Heart right ventricle (tissue), 16 donors: ENCODE measurements at regions not wholly inside any gene's neighbourhood (a gene's known extent, or its start where the extent isn't known, plus 50 kb on each side); places are given as distances from the start of the nearest gene placed in this dataset.

ENCODE experiments used
- ATAC-seq, 8 donors: fragments of 200-7000 bp; cut with Tn5 transposase; one replicate each; pipeline ENCODE4 v1.9.1; 2020; ENCODE audit warnings: mild to moderate bottlenecking in 8 of 8, moderate library complexity in 8 of 8, moderate number of reproducible peaks in 1 of 8
- DNase-seq, 2 donors: peaks; one replicate each; pipeline ENCODE4 v3.0.0-alpha.2; 2020
- H3K27ac ChIP-seq, 10 donors: fragments of 200-600 bp; sonication (generic) in 2 of 10; one replicate each; pipeline versions ENCODE4 v1.5.0 to v1.8.0; 2020 to 2022; ENCODE audit warnings: mild to moderate bottlenecking in 3 of 10
- H3K27me3 ChIP-seq, 7 donors: fragments of 200-600 bp; one replicate each; pipeline ENCODE4 v1.8.0; 2021 to 2022; ENCODE audit warnings: mild to moderate bottlenecking in 2 of 7
- H3K36me3 ChIP-seq, 9 donors: fragments of 200-600 bp; sonication (generic) in 1 of 9; one replicate each; pipeline versions ENCODE4 v1.5.0 to v1.8.0; 2020 to 2022; ENCODE audit warnings: mild to moderate bottlenecking in 2 of 9
- H3K4me1 ChIP-seq, 9 donors: fragments of 200-600 bp; sonication (generic) in 1 of 9; one replicate each; pipeline versions ENCODE4 v1.5.0 to v1.8.0; 2020 to 2022; ENCODE audit warnings: mild to moderate bottlenecking in 4 of 9
- H3K4me3 ChIP-seq, 10 donors: fragments of 200-600 bp; sonication (generic) in 2 of 10; one replicate each; pipeline versions ENCODE4 v1.5.0 to v1.8.0; 2020 to 2022; ENCODE audit warnings: mild to moderate bottlenecking in 7 of 10, moderate library complexity in 2 of 10
- H3K9me3 ChIP-seq, 11 donors: fragments of 200-600 bp in 10 of 11; sonication (generic) in 2 of 11; one replicate each; pipeline versions ENCODE4 v1.5.0 to v1.8.0; 2013 to 2022; ENCODE audit warnings: mild to moderate bottlenecking in 2 of 11, control low read depth in 1 of 11, moderate library complexity in 1 of 11
- WGBS, 2 donors: extraction: QIAGEN DNeasy Blood & Tissue Kit; methylation state at CpG; one replicate each; pipeline ENCODE4 v1.1.7; 2013; ENCODE audit warnings: inconsistent platforms in 1 of 2; 5-methylcytosine and 5-hydroxymethylcytosine counted together
- intact Hi-C, 10 donors: fragments of 100-400 bp; cut with DNase I; formaldehyde crosslinking; loops; one replicate each; pipeline versions ENCODE4 v1.11.1 to v1.14.2; 2022
- TF ChIP-seq, protein P1 (sequence below), 9 donors: fragments of 200-600 bp; sonication (generic) in 2 of 9; IDR thresholded peaks; one replicate each; pipeline versions ENCODE4 v1.5.0 to v1.8.0; 2021 to 2022; ENCODE audit warnings: antibody characterized with exemption in 9 of 9, mild to moderate bottlenecking in 5 of 9, moderate library complexity in 1 of 9
- donor health status: Arrhythmogenic right ventricular cardiomyopathy.
- donor health status: ischemic (EF 13 %, LVEDD 7.1; RV severe dilation, severe dysfunction).
- donor health status: healthy with polysubstance abuse.
- donor health status: DM: no; HTN: yes; CAD: no.
- donor health status: DM: no; HTN: no; CAD: no.
- donor health status: ischemic (EF 25% LVEDD 6.9; RV normal size, moderate dysfunction).
- donor health status: ischemic (EF 25% LVEDD 5.7; RV mildly dilated, moderate dysfunction).
- donor health status: healthy.
- donor health status: DM: yes; HTN: yes; CAD: no.
- donor health status: Ischemic cardiomyopathy.
- donor health status: ischemic (EF 35%, LVEDD 5.7; RV mildly dilated, moderate dysfunction).
- donor health status: nonischemic (EF 11% LVEDD 7.7; RV severe dilation, severe dysfunction).
- donor health status: DM: yes; HTN: yes; CAD: no.
- donor health status: PGD.
- donor health status: ischemic (EF 29% LVEDD 5.4; RV normal size, mild dysfunction).
- donor health status: nonischemic (EF 23%, LVEDD 6.1; RV moderate dilation, normal function).

- DNase-seq (no peak), ATAC-seq (no peak)
- Histone ChIP-seq H3K36me3 (no peaks in the 10 kb centered on the region), H3K27me3 (no peaks in the 10 kb centered on the region), H3K27ac (no peak overlapping the region), H3K9me3 (no peaks in the 10 kb centered on the region), H3K4me3 (no peak overlapping the region), H3K4me1 (peaks cover 0 to 22% (median 0%) of the 10 kb centered on the region in 9 donors)
- WGBS, 2 donors, result 67 to 70% methylated on average over 2 of the region's 2 CpGs
- TF ChIP-seq, protein P1, sequence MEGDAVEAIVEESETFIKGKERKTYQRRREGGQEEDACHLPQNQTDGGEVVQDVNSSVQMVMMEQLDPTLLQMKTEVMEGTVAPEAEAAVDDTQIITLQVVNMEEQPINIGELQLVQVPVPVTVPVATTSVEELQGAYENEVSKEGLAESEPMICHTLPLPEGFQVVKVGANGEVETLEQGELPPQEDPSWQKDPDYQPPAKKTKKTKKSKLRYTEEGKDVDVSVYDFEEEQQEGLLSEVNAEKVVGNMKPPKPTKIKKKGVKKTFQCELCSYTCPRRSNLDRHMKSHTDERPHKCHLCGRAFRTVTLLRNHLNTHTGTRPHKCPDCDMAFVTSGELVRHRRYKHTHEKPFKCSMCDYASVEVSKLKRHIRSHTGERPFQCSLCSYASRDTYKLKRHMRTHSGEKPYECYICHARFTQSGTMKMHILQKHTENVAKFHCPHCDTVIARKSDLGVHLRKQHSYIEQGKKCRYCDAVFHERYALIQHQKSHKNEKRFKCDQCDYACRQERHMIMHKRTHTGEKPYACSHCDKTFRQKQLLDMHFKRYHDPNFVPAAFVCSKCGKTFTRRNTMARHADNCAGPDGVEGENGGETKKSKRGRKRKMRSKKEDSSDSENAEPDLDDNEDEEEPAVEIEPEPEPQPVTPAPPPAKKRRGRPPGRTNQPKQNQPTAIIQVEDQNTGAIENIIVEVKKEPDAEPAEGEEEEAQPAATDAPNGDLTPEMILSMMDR (IDR thresholded peaks at IDR 0.05), result no peak
- intact Hi-C loops, result loop anchor here in 1 of 10 donors (10.0 kb wide), 1 partner anchor 73 kb away; no protein-coding TSS in a partner anchor
Observed at GRCh38 chr10:59077855-59078254, 98.6 kb upstream of the PHYHIPL start.

DNA sequence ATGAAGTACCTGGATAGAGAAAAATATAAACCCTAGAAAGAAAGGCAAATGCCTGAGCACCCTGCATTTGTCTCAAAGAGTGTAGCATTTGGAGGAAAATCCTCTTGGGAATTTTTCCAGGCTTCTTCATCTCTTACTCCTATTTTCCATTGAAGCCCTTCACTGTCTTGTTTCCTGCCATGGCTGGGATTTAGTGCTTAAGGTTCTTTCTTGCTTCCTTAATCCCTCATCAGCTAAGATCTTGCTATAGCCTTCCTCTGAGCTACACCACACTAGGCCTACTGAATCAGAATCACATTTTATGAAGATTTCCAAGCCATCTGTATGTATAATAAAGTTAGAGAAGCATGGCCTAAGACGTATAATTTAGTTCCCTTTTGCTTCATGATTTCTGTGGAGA lies 97.5 kb upstream of the PHYHIPL start:
- ATAC-seq (no peak), DNase-seq (no peak)
- no peak overlapping the region for H3K4me3 ChIP-seq
- no peaks in the 10 kb centered on the region for H3K9me3 ChIP-seq
- H3K27me3 ChIP-seq, result no peaks in the 10 kb centered on the region
- WGBS, 2 donors, result 68 to 75% methylated on average over 1 of the region's 1 CpG
- peak overlapping the region in 6 of 10 donors; percentile 1 to 47 (median 17) for H3K27ac ChIP-seq
- H3K36me3 ChIP-seq, result no peaks in the 10 kb centered on the region
- H3K4me1 ChIP-seq, result peaks cover 0 to 22% (median 0%) of the 10 kb centered on the region in 9 donors
- intact Hi-C loops, result loop anchor here in 1 of 10 donors (10.0 kb wide), 1 partner anchor 74 kb away; no protein-coding TSS in a partner anchor
- TF ChIP-seq, protein P1 (IDR thresholded peaks at IDR 0.05), result no peak

DNA sequence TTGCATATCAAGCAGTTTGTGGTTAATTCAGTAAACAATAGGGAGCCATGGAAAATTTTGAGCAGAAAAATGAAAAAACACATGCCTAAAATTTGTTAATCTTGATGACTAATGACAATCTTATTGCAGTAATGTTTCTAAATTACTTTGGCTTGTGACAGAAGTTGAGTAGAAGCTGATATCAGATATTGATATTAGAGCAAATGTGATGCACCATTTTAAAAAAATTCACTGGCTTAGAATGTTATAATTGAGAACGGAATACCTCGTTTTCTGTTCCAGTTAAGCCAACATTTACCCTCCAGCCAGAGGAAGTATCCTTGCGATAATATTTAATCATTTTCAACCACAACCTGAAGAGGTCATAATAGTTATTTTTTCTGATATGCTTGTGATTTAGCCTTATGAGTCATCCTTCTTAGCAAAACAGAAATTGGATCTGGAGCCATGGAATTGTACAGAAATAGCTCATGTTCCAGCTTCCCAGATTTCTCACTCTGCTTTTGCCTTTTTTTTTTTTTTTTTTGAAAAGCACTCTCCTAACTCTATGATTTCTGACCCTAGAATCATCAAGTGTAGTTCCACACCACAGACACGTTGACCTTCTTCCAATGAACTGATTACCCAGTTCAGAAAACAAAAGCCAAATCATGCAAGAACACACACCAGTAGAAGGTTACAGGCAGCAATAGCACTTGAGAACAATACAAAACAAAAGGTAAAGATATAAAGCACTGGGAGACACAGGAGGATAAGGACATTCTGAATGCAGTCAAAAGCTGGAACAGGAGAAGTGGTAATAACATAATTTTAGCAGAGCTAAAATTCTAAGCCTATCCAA lies 96.8 kb upstream of the PHYHIPL start:
- no peaks in the 10 kb centered on the region for H3K9me3 ChIP-seq
- peak overlapping the region in 6 of 10 donors; percentile 8 to 47 (median 22) for H3K27ac ChIP-seq
- H3K4me1 ChIP-seq, result peaks cover 0 to 22% (median 0%) of the 10 kb centered on the region in 9 donors
- TF ChIP-seq, protein P1 (IDR thresholded peaks at IDR 0.05), result no peak
- H3K4me3 ChIP-seq, result no peak overlapping the region
- intact Hi-C loops, result loop anchor here in 1 of 10 donors (10.0 kb wide), 1 partner anchor 75 kb away; no protein-coding TSS in a partner anchor
- ATAC-seq (peak in 7 of 8 donors; percentile 47 to 76 (median 62)), DNase-seq (no peak)
- no peaks in the 10 kb centered on the region for H3K27me3 ChIP-seq
- 42 to 51% methylated on average over 4 of the region's 4 CpGs for WGBS, 2 donors
- H3K36me3 ChIP-seq, result no peaks in the 10 kb centered on the region

GRCh38 chr10:59082249-59082648 lies 94.2 kb upstream of the PHYHIPL start:
- ATAC-seq, result no peak
- DNase-seq, result no peak
- intact Hi-C loops, result no loop called here
- H3K36me3 ChIP-seq, result no peaks in the 10 kb centered on the region
- 86 to 88% methylated on average over 3 of the region's 3 CpGs for WGBS, 2 donors
- peaks cover 0 to 22% (median 0%) of the 10 kb centered on the region in 9 donors for H3K4me1 ChIP-seq
- H3K4me3 ChIP-seq, result no peak overlapping the region
- H3K27me3 ChIP-seq, result no peaks in the 10 kb centered on the region
- H3K9me3 ChIP-seq, result no peaks in the 10 kb centered on the region
- TF ChIP-seq, protein P1 (IDR thresholded peaks at IDR 0.05), result no peak
- H3K27ac ChIP-seq, result no peak overlapping the region
